GM12874 (cell line): ENCODE measurements at regions not wholly inside any gene's neighbourhood (a gene's known extent, or its start where the extent isn't known, plus 50 kb on each side); places are given as distances from the start of the nearest gene placed in this dataset.

ENCODE experiments used
- CTCF ChIP-seq: IDR thresholded peaks from 2 replicates; pipeline ENCODE4 v1.5.1; 2011; ENCODE audit warnings: low read depth, mild to moderate bottlenecking, control low read depth, low read length, moderate library complexity; ENCODE audit not compliant: insufficient read depth

GRCh38 chr10:28733245-28733644, 55.9 kb downstream of the BAMBI start:
- TF ChIP-seq CTCF, result no peak

GRCh38 chr10:28733647-28734046, 56.3 kb downstream of the BAMBI start:
- TF ChIP-seq CTCF, result no peak

- no peak for TF ChIP-seq CTCF
Observed at GRCh38 chr10:28734938-28735759, 57.8 kb downstream of the BAMBI start.

GRCh38 chr10:28737096-28737495, 59.8 kb downstream of the BAMBI start:
- no peak for TF ChIP-seq CTCF

GRCh38 chr10:28738200-28738599, 60.9 kb downstream of the BAMBI start:
- peak; percentile 19; the same call in 1 of the 2 replicates for TF ChIP-seq CTCF

GRCh38 chr10:28743576-28743975, 66.3 kb downstream of the BAMBI start:
- no peak for TF ChIP-seq CTCF

- no peak for TF ChIP-seq CTCF
Observed at GRCh38 chr10:28744069-28744768, 66.9 kb downstream of the BAMBI start.
